KMS-11 (cell line): ENCODE measurements at regions not wholly inside any gene's neighbourhood (a gene's known extent, or its start where the extent isn't known, plus 50 kb on each side); places are given as distances from the start of the nearest gene placed in this dataset.

ENCODE experiments used
- H2AFZ ChIP-seq: fragments of 200-600 bp; sonication (generic); 2 replicates; pipeline ENCODE4 v1.6.1; 2016; ENCODE audit warnings: antibody characterized with exemption, mixed run types, low read depth
- H3K27ac ChIP-seq: fragments of 200-600 bp; sonication (generic); 2 replicates; pipeline ENCODE4 v1.6.1; 2016; ENCODE audit warnings: mild to moderate bottlenecking, mixed run types
- H3K27me3 ChIP-seq: fragments of 200-600 bp; sonication (generic); 2 replicates; pipeline ENCODE4 v1.6.1; 2017; ENCODE audit warnings: mild to moderate bottlenecking, low read depth, mixed run types, moderate library complexity; ENCODE audit not compliant: insufficient read depth
- H3K36me3 ChIP-seq: fragments of 200-600 bp; sonication (generic); 2 replicates; pipeline ENCODE4 v1.6.1; 2017; ENCODE audit warnings: mild to moderate bottlenecking, mixed run types; ENCODE audit not compliant: insufficient read depth
- H3K4me1 ChIP-seq: fragments of 200-600 bp; sonication (generic); 2 replicates; pipeline ENCODE4 v1.6.1; 2016; ENCODE audit warnings: mild to moderate bottlenecking, low read depth, mixed run types; ENCODE audit not compliant: poor library complexity, severe bottlenecking
- H3K4me2 ChIP-seq: fragments of 200-600 bp; sonication (generic); 2 replicates; pipeline ENCODE4 v1.7.0; 2016; ENCODE audit warnings: mild to moderate bottlenecking, mixed run types
- H3K4me3 ChIP-seq: fragments of 200-600 bp; sonication (generic); IDR thresholded peaks from 2 replicates; pipeline ENCODE4 v1.6.1; 2017; ENCODE audit warnings: low read depth, low read length, mixed read lengths; ENCODE audit not compliant: insufficient read depth
- H3K79me2 ChIP-seq: fragments of 200-600 bp; sonication (generic); 2 replicates; pipeline ENCODE4 v1.6.1; 2016; ENCODE audit warnings: low read depth, mixed run types; ENCODE audit not compliant: insufficient read depth
- H3K9ac ChIP-seq: fragments of 200-600 bp; sonication (generic); 2 replicates; pipeline ENCODE4 v1.6.1; 2016; ENCODE audit warnings: mild to moderate bottlenecking, mixed run types
- H4K20me1 ChIP-seq: fragments of 200-600 bp; sonication (generic); 2 replicates; pipeline ENCODE4 v1.6.1; 2016; ENCODE audit warnings: mild to moderate bottlenecking, mixed run types; ENCODE audit not compliant: insufficient read depth
- TF ChIP-seq, protein P1 (sequence below): fragments of 200-600 bp; sonication (generic); conservative IDR thresholded peaks from 2 replicates; pipeline ENCODE4 v1.6.1; 2017; ENCODE audit warnings: low read depth, mild to moderate bottlenecking, antibody characterized with exemption, low read length, moderate library complexity, mixed read lengths

- Histone ChIP-seq H3K9ac (no peak overlapping the region), H3K27me3 (no peaks in the 10 kb centered on the region), H4K20me1 (no peaks in the 10 kb centered on the region), H3K79me2 (no peaks in the 10 kb centered on the region), H3K4me2 (no peak overlapping the region), H2AFZ (no peak overlapping the region), H3K4me1 (peaks cover 10% of the 10 kb centered on the region), H3K4me3 (no peak overlapping the region), H3K27ac (no peak overlapping the region), H3K36me3 (no peaks in the 10 kb centered on the region)
- TF ChIP-seq, protein P1, sequence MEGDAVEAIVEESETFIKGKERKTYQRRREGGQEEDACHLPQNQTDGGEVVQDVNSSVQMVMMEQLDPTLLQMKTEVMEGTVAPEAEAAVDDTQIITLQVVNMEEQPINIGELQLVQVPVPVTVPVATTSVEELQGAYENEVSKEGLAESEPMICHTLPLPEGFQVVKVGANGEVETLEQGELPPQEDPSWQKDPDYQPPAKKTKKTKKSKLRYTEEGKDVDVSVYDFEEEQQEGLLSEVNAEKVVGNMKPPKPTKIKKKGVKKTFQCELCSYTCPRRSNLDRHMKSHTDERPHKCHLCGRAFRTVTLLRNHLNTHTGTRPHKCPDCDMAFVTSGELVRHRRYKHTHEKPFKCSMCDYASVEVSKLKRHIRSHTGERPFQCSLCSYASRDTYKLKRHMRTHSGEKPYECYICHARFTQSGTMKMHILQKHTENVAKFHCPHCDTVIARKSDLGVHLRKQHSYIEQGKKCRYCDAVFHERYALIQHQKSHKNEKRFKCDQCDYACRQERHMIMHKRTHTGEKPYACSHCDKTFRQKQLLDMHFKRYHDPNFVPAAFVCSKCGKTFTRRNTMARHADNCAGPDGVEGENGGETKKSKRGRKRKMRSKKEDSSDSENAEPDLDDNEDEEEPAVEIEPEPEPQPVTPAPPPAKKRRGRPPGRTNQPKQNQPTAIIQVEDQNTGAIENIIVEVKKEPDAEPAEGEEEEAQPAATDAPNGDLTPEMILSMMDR = no peak
Observed at GRCh38 chr2:61689568-61689967, 151.4 kb upstream of the XPO1 start.

GRCh38 chr2:61688369-61689334 lies 150.5 kb upstream of the XPO1 start:
- TF ChIP-seq, protein P1 = no peak
- Histone ChIP-seq H3K4me3 (no peak overlapping the region), H3K79me2 (no peaks in the 10 kb centered on the region), H3K4me2 (no peak overlapping the region), H2AFZ (no peak overlapping the region), H3K27me3 (no peaks in the 10 kb centered on the region), H3K36me3 (no peaks in the 10 kb centered on the region), H3K4me1 (peaks cover 5% of the 10 kb centered on the region), H3K9ac (no peak overlapping the region), H4K20me1 (no peaks in the 10 kb centered on the region), H3K27ac (no peak overlapping the region)

DNA sequence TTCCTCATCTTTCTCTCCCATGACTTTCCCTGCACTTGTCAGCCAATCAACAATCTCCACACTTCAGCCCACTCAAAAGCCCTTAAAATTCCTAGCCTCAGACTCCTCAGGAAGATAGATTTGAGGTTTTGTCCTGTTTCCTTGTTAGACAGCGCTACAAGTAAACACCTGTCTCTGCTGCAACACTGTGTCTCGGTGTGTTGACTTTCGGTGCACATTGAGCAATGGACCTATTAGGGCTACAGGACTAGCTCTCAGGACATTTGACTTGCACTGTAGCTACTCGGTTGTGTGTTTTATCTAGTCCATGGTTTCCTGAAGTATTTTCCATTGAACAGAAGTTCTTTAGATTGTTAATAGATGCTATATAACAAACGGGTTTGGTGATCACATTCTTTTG lies 140.9 kb upstream of the XPO1 start:
- Histone ChIP-seq H3K4me2 (no peak overlapping the region), H3K4me1 (no peaks in the 10 kb centered on the region), H3K79me2 (no peaks in the 10 kb centered on the region), H2AFZ (no peak overlapping the region), H3K36me3 (no peaks in the 10 kb centered on the region), H3K27me3 (no peaks in the 10 kb centered on the region), H4K20me1 (no peaks in the 10 kb centered on the region), H3K4me3 (no peak overlapping the region), H3K27ac (no peak overlapping the region), H3K9ac (no peak overlapping the region)
- TF ChIP-seq, protein P1 = no peak

DNA sequence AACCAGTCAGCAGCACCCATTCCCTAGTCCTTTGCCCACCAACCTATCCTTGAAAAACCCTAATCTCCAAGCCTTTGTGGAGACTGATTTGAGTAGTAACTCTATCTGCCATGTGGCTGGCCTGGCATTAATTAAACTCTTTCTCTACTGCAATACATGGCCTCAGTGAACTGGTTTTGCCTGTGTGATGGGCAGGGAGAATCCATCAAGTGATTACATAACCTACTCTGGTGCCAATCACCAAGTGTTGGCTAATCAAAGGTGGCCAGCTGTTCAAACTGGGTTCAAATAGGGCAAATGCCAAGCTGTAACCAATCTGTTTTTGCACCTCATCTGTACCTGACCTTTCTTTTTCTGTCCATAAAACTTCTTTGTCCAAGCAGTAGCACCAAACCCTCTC lies 139.8 kb upstream of the XPO1 start:
- Histone ChIP-seq H3K4me1 (no peaks in the 10 kb centered on the region), H3K4me2 (no peak overlapping the region), H3K9ac (no peak overlapping the region), H3K4me3 (no peak overlapping the region), H3K36me3 (no peaks in the 10 kb centered on the region), H3K27ac (no peak overlapping the region), H4K20me1 (no peaks in the 10 kb centered on the region), H3K27me3 (no peaks in the 10 kb centered on the region), H3K79me2 (no peaks in the 10 kb centered on the region), H2AFZ (no peak overlapping the region)
- TF ChIP-seq, protein P1 = no peak
